T-helper 17 cell (primary cell): ENCODE measurements at regions not wholly inside any gene's neighbourhood (a gene's known extent, or its start where the extent isn't known, plus 50 kb on each side); places are given as distances from the start of the nearest gene placed in this dataset.

Experiments used
- ATAC-seq: fragments of 150-1000 bp; cut with Tn5 transposase; 2 replicates; pipeline ENCODE4 v1.10.0; 2021; ENCODE audit warnings: mild to moderate bottlenecking, moderate library complexity
- DNase-seq, 3 donors: peaks; one replicate each; pipeline versions ENCODE4 v3.0.0 to v3.0.0-alpha.2; 2020 to 2021
- H3K9me3 ChIP-seq: one replicate; pipeline ENCODE4 v1.7.0; 2013; ENCODE audit warnings: low read length, mild to moderate bottlenecking; ENCODE audit not compliant: control insufficient read depth, poor library complexity, severe bottlenecking
- H3K27ac Mint-ChIP-seq: one replicate; pipeline ENCODE4 v1.8.0; 2022; ENCODE audit warnings: mild to moderate bottlenecking, moderate library complexity, mixed read lengths
- H3K27me3 Mint-ChIP-seq: one replicate; pipeline ENCODE4 v1.8.0; 2022; ENCODE audit warnings: mixed read lengths
- H3K36me3 Mint-ChIP-seq: one replicate; pipeline ENCODE4 v1.8.0; 2022; ENCODE audit warnings: low read depth, mixed read lengths
- H3K4me1 Mint-ChIP-seq: one replicate; pipeline ENCODE4 v1.8.0; 2022; ENCODE audit warnings: mild to moderate bottlenecking, mixed read lengths
- H3K4me3 Mint-ChIP-seq: one replicate; pipeline ENCODE4 v1.8.0; 2022; ENCODE audit warnings: mild to moderate bottlenecking, moderate library complexity, mixed read lengths

DNA sequence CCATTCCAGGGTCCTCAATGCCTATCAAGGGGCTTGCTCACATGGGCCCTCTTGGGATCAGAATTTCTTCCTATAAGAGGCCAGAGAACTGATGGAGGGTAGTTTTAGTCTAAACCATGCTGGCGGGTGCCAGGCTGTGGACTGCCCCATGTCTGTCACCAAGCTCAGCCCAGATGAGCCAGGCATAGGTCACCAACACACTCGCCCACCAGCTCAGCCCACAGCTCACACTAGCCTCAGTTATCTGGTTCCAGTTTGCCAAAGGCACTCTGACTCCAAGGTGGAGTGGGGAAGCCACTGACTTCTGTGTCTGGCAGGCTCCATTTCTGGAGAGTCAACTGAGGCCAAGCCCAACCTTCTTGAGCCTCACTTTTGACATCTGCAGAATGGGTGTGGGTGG, 50.7 kb upstream of the INSYN1 start:
- peaks cover 4% of the 10 kb centered on the region for H3K4me1 Mint-ChIP-seq
- H3K36me3 Mint-ChIP-seq, result no peaks in the 10 kb centered on the region
- H3K4me3 Mint-ChIP-seq, result no peak overlapping the region
- no peak for ATAC-seq
- DNase-seq, result no peak
- peaks cover 38% of the 10 kb centered on the region for H3K27me3 Mint-ChIP-seq
- no peaks in the 10 kb centered on the region for H3K9me3 ChIP-seq
- no peak overlapping the region for H3K27ac Mint-ChIP-seq

DNA sequence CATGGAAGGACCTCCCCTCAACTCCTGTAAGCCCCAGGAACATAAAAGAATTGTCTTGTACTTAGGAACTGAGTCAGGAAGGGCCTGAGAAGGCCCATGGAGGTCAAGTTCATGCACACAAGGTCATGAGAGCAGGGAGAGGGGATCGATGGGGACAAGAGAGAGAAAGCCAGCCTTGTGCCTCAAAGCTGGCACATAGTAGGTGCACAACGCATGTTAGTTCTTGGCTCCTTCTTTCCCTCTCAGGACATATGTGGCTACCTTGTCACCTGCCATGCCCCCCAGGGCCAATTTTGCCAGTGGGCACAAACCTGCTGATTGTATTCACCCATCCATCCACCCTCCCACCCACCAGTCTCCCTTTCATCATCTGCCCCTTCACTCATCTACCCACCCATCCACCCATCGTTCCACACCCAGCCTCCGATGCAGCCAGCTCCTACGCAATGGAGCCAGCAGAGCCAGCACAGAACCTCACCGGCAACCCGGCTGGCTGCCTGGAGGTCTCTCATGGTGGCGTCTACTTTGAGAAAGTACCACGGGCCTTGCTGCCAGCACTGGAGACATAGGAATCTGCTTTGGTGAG, 52.4 kb upstream of the INSYN1 start:
- H3K9me3 ChIP-seq, result no peaks in the 10 kb centered on the region
- peaks cover 36% of the 10 kb centered on the region for H3K27me3 Mint-ChIP-seq
- H3K4me3 Mint-ChIP-seq, result no peak overlapping the region
- DNase-seq (no peak), ATAC-seq (no peak)
- no peak overlapping the region for H3K27ac Mint-ChIP-seq
- no peaks in the 10 kb centered on the region for H3K36me3 Mint-ChIP-seq
- no peaks in the 10 kb centered on the region for H3K4me1 Mint-ChIP-seq

DNA sequence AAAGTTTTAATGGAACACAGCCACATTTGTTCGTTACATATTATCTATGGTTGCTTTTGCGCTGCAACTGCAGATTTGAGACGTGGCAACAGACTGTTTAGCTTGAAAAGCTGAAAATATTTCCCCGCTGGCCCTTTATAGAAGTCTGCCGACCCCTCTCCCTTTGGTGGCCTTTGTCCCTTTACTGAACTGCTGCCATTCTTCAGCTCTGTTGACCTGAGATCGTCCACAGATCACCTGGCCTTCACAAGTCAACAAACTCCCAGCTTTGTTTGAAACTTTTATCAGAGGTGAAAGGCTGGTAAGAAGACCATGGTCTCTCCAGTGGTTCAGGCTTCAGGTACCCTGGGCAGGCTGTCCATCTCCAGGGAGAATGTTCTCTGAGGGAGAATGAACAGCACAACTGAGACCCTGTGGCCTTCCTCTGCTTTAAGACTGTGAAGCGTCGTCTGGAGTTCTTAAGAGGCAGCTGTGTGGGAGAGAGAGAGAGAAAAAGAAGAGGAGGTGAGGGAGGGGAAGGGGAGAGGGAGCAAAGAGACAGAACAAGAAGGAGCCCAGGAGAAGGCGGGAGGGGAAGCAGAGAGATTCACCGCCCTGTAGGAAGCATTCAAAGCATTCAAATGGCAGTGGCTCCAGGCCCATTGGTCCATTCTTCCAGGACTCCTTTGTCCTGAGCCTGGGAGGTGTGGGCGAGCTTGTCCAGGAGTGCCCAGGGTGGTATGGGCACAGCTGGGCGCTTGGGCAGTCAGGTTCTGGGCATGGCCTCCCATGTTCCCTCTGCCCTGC, 53.7 kb upstream of the INSYN1 start:
- no peak overlapping the region for H3K4me3 Mint-ChIP-seq
- H3K27ac Mint-ChIP-seq, result no peak overlapping the region
- H3K36me3 Mint-ChIP-seq, result no peaks in the 10 kb centered on the region
- H3K27me3 Mint-ChIP-seq, result peaks cover 25% of the 10 kb centered on the region
- no peaks in the 10 kb centered on the region for H3K9me3 ChIP-seq
- H3K4me1 Mint-ChIP-seq, result no peaks in the 10 kb centered on the region
- ATAC-seq (no peak), DNase-seq (no peak)

DNA sequence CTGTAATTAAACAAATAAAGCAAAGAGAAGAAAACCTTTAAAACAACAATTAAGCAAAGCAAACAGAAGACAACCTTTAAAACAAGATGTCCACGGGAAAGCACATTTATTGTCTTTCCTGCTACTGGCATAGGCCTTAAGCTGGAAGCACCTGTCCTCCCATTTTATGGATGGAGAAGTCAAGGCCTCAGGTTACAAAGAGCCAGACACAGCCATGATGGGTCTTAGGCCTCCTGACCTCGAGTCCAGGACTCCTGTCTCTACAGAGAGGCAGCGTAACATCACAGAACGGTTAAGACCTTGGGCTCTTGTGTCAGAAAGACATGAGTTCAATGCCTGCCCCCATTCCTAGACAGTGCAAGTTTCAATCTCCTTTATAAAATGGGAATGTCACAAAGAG, 54.7 kb upstream of the INSYN1 start:
- no peak overlapping the region for H3K27ac Mint-ChIP-seq
- H3K4me1 Mint-ChIP-seq, result no peaks in the 10 kb centered on the region
- no peak for ATAC-seq
- H3K27me3 Mint-ChIP-seq, result peaks cover 24% of the 10 kb centered on the region
- H3K4me3 Mint-ChIP-seq, result no peak overlapping the region
- no peaks in the 10 kb centered on the region for H3K36me3 Mint-ChIP-seq
- no peak for DNase-seq
- H3K9me3 ChIP-seq, result no peaks in the 10 kb centered on the region

DNA sequence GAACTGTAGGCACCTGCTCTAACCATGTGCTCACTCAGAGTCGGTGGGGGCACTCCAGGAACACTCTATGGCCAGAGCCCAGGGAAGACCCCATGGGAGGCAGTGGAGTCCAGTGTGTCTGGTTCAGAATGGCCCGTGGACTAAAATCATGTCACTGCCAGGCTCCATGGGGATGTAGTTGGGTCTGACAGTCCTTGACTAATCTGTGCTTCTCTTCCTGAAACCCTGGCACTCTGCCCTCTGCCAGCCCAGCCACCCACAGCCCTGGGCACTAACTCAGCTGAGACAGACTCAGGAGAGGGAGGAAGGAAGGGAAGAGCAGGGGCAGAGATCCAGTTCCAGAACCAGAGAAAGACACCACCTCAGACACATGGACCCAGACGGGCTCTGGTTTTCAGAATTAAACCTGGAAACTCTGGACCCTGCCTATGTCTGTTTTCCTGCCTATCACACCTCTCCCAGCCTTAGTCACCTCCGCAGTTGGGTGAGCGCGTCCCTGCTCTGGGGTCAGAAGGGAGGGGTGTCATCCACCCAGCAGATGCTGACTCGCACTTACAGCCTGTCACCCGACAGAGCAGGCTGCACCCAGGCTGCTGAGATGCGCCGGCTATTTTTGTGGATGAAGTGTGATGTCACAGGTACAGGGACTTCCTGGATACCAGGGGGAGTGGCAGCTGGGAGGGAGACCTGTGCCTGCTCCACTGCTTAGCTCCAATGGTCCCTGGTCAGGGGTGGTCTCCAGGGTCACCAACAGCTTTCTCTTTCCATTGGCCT, 56.8 kb upstream of the INSYN1 start:
- ATAC-seq (no peak), DNase-seq (no peak)
- Mint-ChIP-seq H3K36me3 (no peaks in the 10 kb centered on the region), H3K27ac (no peak overlapping the region), H3K27me3 (peaks cover 24% of the 10 kb centered on the region), H3K4me3 (no peak overlapping the region), H3K4me1 (no peaks in the 10 kb centered on the region)
- H3K9me3 ChIP-seq, result no peaks in the 10 kb centered on the region

DNA sequence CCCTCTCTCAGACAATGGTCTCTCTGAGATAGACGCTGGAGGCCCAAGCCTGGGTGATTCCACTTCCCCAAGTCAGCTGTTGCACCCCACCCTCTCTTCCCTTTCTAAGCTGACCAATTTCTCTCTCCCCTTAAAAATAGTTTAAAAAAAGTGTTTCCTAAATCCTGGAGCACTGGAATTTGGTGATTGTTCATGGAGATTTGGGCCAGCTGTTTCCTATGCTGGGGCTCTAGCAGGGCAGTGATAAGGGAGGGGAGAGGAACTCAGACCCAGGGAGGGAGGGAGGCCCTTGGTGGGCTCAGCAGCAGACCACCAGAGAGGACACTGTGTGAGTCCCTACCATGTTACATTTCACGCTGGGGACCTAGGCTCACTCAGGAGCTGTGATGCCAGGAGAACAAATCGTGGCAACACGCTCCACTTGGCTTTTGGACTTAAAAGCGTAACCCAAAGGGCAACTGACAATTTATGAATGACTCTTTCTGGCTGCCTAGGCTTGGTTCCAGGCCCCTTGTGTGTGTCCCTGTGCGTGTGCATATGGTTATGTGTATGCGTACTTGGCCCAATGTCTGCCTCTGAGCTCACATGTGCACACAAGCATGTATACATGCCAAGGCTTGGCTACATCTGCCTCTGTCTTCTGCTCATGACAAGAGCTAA, 59.8 kb upstream of the INSYN1 start:
- H3K4me3 Mint-ChIP-seq, result no peak overlapping the region
- peaks cover 3% of the 10 kb centered on the region for H3K36me3 Mint-ChIP-seq
- ATAC-seq (no peak), DNase-seq (no peak)
- no peak overlapping the region for H3K27ac Mint-ChIP-seq
- no peaks in the 10 kb centered on the region for H3K4me1 Mint-ChIP-seq
- peaks cover 27% of the 10 kb centered on the region for H3K27me3 Mint-ChIP-seq
- H3K9me3 ChIP-seq, result no peaks in the 10 kb centered on the region

DNA sequence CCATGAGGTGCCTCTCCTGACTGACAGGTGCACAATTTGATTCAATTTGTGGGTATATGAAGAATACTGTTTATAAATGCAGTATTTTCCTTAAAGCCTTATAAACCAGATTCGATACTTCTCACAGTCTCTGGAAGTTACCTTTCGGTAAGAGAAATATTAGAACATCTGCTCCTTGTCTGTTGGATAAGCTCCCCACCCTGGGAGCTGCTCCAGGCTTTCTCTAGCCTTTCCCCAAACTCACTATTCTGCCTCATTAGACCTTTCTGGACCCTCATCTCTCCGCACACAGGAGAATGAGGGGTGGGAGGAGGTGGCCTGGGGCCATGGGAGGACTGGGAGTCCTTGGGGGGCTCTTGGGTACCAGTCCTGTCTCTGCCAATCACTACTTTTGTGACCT, 59.8 kb upstream of the TBC1D21 start:
- Mint-ChIP-seq H3K27me3 (peaks cover 23% of the 10 kb centered on the region), H3K27ac (no peak overlapping the region), H3K4me3 (no peak overlapping the region), H3K4me1 (no peaks in the 10 kb centered on the region), H3K36me3 (peaks cover 3% of the 10 kb centered on the region)
- ATAC-seq (no peak), DNase-seq (no peak)
- no peaks in the 10 kb centered on the region for H3K9me3 ChIP-seq

DNA sequence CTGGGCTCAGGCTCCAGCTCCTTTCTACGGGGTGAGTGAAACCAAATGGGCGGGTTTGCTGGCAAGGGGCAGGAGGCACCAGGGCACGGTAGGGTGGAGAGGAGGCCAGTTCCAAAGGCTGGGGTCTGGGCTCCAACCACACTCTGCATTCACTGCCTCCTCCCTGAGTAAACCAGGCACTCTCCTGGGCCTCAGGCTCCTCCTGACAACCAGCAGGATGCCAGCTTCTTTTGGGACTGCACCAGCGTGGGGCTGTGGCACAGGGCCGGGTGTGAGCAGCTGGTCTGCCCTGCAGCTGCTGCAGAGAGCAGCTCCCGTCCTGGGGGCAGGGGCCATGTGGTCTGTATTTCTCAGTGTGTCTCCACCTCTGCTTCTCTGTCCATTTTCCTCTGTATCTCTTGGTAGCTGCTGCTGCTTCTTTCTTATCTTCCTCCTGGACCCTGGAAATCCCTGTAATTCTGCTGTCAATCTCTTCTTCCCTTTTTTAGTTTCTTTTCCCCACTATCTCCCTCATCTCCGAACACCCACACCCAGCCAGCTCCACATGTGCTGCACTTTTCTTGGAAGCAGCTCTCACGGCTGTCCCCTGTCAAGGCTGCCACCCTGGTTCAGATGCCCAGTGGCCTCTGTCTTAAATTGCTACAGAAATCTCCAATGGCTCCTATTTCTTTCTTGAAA, 54.9 kb upstream of the TBC1D21 start:
- H3K27me3 Mint-ChIP-seq, result peaks cover 26% of the 10 kb centered on the region
- no peaks in the 10 kb centered on the region for H3K4me1 Mint-ChIP-seq
- DNase-seq, result no peak
- no peak for ATAC-seq
- H3K4me3 Mint-ChIP-seq, result no peak overlapping the region
- H3K27ac Mint-ChIP-seq, result no peak overlapping the region
- peaks cover 3% of the 10 kb centered on the region for H3K36me3 Mint-ChIP-seq
- H3K9me3 ChIP-seq, result no peaks in the 10 kb centered on the region

DNA sequence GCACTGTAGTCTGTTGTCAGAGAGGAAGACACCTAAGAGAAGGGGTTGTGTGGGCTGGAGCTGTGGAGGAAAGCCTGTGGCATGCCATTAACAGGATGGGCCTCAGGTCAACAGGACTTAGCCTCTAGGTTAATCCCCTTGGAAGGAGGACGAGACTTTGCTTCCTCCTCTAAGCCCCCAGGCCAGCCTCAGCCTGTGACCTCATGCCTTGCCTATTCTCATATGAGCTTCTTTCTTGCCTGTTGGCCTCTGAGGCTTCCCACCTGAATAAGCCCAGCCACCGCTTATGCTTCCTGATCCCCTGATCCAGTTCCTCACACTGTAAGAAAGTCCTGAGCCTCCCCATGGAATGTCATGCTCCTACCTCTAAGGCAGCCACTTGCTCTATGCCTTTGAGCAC, 52.2 kb upstream of the TBC1D21 start:
- Mint-ChIP-seq H3K4me3 (no peak overlapping the region), H3K27ac (no peak overlapping the region), H3K4me1 (no peaks in the 10 kb centered on the region), H3K36me3 (peaks cover 3% of the 10 kb centered on the region), H3K27me3 (peaks cover 43% of the 10 kb centered on the region)
- H3K9me3 ChIP-seq, result no peaks in the 10 kb centered on the region
- DNase-seq (no peak), ATAC-seq (no peak)

DNA sequence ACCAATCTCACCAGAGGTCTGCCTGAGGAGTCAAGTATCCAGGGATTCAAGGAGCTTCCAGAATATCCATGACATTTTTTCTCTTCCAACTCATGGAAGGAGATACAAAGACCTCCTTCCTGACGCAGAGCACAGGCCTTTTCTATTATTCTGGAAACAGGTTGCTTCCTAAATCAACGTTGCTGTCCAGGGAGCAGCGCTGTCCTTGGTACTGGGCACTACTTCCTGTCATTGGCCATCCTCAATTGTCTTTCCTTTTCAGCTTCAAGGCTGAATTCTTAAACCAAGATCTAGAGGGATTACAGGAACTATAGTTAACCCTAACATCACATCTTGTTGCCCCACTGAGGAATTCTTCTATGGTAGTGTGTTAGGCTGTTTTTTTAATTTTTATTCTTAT, 50.4 kb upstream of the TBC1D21 start:
- H3K4me3 Mint-ChIP-seq, result no peak overlapping the region
- H3K27me3 Mint-ChIP-seq, result peaks cover 51% of the 10 kb centered on the region
- ATAC-seq, result no peak

More for the DNA sequence above, 50.4 kb upstream of the TBC1D21 start:
- Mint-ChIP-seq H3K27ac (no peak overlapping the region), H3K36me3 (no peaks in the 10 kb centered on the region), H3K4me1 (no peaks in the 10 kb centered on the region)
- DNase-seq, result no peak
- H3K9me3 ChIP-seq, result no peaks in the 10 kb centered on the region
